ENCODE measurements at regions not wholly inside any gene's neighbourhood (a gene's known extent, or its start where the extent isn't known, plus 50 kb on each side); places are given as distances from the start of the nearest gene placed in this dataset.

DNA sequence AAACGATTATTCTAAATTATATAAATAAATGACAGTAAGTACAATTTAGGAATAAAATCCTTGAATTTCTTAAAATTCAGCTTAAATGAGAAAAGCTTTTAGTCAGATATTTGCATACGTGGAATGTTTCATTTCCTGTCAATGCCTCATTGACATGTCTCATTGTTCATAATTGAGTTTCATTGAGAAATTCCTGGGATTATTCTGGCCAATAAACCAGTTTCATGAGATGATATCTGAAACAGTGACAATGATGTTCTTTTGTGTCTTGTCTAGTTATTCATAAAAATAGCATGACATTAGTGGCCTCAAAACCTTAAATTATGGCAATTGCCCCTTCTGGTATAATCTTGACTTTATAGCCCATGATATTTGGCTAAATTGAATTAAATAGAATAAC is 95.8 kb downstream of the DKK1 start:
- Histone ChIP-seq H3K4me2 (ENCODE audit: control insufficient read depth, extremely low read depth, insufficient read depth, low read depth, low read length) (no peak overlapping the region), H3K36me3 (ENCODE audit: control insufficient read depth in 2 of 2, extremely low read depth in 1 of 2, insufficient read depth in 2 of 2, low read length in 2 of 2) (no peaks in the 10 kb centered on the region), H3K79me2 (ENCODE audit: control insufficient read depth, insufficient read depth, low read length) (no peaks in the 10 kb centered on the region), H3K9me3 (ENCODE audit: control insufficient read depth, low read depth, low read length) (no peaks in the 10 kb centered on the region), H4K20me1 (ENCODE audit: control insufficient read depth, extremely low read depth, insufficient read depth, low read length) (no peaks in the 10 kb centered on the region), H3K27me3 (ENCODE audit: control insufficient read depth, extremely low read depth, insufficient read depth, low read length) (no peaks in the 10 kb centered on the region), H3K4me3 (ENCODE audit: control insufficient read depth in 2 of 3, extremely low read depth in 1 of 3, insufficient read depth in 2 of 3, low read depth in 1 of 3, low read length in 3 of 3) (no peak overlapping the region), H3K9ac (ENCODE audit: control insufficient read depth, extremely low read depth, insufficient read depth, low read length) (no peak overlapping the region), H3K9me1 (ENCODE audit: control insufficient read depth, extremely low read depth, insufficient read depth, low read length) (no peaks in the 10 kb centered on the region), H2AFZ (ENCODE audit: control insufficient read depth, low read length) (no peak overlapping the region), H3K4me1 (ENCODE audit: control insufficient read depth, extremely low read depth, insufficient read depth, low read length) (peaks cover 5% of the 10 kb centered on the region), H3K27ac (ENCODE audit: control insufficient read depth, insufficient read depth, low read length) (no peak overlapping the region)
- no peak for FAIRE-seq
- dilution Hi-C loops (cut with MboI; ENCODE audit: extremely low pct_ligation_motif_present, low sequenced_read_pairs), result no loop called here
- no peak for DNase-seq (ENCODE audit: low read depth, low spot score)
- TF ChIP-seq, protein P1, sequence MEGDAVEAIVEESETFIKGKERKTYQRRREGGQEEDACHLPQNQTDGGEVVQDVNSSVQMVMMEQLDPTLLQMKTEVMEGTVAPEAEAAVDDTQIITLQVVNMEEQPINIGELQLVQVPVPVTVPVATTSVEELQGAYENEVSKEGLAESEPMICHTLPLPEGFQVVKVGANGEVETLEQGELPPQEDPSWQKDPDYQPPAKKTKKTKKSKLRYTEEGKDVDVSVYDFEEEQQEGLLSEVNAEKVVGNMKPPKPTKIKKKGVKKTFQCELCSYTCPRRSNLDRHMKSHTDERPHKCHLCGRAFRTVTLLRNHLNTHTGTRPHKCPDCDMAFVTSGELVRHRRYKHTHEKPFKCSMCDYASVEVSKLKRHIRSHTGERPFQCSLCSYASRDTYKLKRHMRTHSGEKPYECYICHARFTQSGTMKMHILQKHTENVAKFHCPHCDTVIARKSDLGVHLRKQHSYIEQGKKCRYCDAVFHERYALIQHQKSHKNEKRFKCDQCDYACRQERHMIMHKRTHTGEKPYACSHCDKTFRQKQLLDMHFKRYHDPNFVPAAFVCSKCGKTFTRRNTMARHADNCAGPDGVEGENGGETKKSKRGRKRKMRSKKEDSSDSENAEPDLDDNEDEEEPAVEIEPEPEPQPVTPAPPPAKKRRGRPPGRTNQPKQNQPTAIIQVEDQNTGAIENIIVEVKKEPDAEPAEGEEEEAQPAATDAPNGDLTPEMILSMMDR (optimal IDR thresholded peaks at IDR 0.05 in 1 of 3, IDR thresholded peaks at IDR 0.05 in 1 of 3, conservative IDR thresholded peaks at IDR 0.05 in 1 of 3; ENCODE audit: extremely low read depth in 1 of 3, insufficient read depth in 2 of 3, low read length in 3 of 3), result no peak
- TF ChIP-seq EZH2 (IDR thresholded peaks at IDR 0.05; ENCODE audit: low read length), result no peak

DNA sequence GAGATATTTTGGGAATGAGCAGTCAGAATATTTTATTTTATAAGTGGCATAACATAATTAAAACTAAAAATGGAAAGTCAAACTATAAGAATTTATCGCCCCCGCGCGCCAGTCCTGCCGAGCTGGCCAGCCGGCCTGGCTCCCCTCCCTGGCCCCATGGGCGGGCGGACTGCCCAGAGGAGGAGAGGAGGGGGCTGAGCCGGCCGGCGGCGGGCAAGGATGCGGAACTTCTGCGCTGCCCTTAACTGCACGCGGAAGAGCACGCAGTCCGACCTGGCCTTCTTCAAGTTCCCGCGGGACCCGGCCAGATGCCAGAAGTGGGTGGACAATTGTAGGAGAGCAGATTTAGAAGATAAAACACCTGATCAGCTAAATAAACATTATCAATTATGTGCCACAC is 96.8 kb downstream of the DKK1 start:
- no peaks in the 10 kb centered on the region for H3K36me3 ChIP-seq (ENCODE audit: control insufficient read depth in 2 of 2, extremely low read depth in 1 of 2, insufficient read depth in 2 of 2, low read length in 2 of 2)
- FAIRE-seq (no peak), DNase-seq (ENCODE audit: low read depth, low spot score) (no peak)
- no peaks in the 10 kb centered on the region for H4K20me1 ChIP-seq (ENCODE audit: control insufficient read depth, extremely low read depth, insufficient read depth, low read length)
- dilution Hi-C loops (cut with MboI; ENCODE audit: extremely low pct_ligation_motif_present, low sequenced_read_pairs), result no loop called here
- H3K4me1 ChIP-seq (ENCODE audit: control insufficient read depth, extremely low read depth, insufficient read depth, low read length), result peaks cover 5% of the 10 kb centered on the region
- no peak overlapping the region for H3K4me3 ChIP-seq (ENCODE audit: control insufficient read depth in 2 of 3, extremely low read depth in 1 of 3, insufficient read depth in 2 of 3, low read depth in 1 of 3, low read length in 3 of 3)
- no peak overlapping the region for H2AFZ ChIP-seq (ENCODE audit: control insufficient read depth, low read length)
- no peak overlapping the region for H3K27ac ChIP-seq (ENCODE audit: control insufficient read depth, insufficient read depth, low read length)
- no peaks in the 10 kb centered on the region for H3K9me1 ChIP-seq (ENCODE audit: control insufficient read depth, extremely low read depth, insufficient read depth, low read length)
- H3K27me3 ChIP-seq (ENCODE audit: control insufficient read depth, extremely low read depth, insufficient read depth, low read length), result no peaks in the 10 kb centered on the region
- no peak overlapping the region for H3K9ac ChIP-seq (ENCODE audit: control insufficient read depth, extremely low read depth, insufficient read depth, low read length)
- H3K79me2 ChIP-seq (ENCODE audit: control insufficient read depth, insufficient read depth, low read length), result no peaks in the 10 kb centered on the region
- TF ChIP-seq, protein P1 (optimal IDR thresholded peaks at IDR 0.05 in 1 of 3, IDR thresholded peaks at IDR 0.05 in 1 of 3, conservative IDR thresholded peaks at IDR 0.05 in 1 of 3; ENCODE audit: extremely low read depth in 1 of 3, insufficient read depth in 2 of 3, low read length in 3 of 3), result no peak
- TF ChIP-seq EZH2 (IDR thresholded peaks at IDR 0.05; ENCODE audit: low read length), result no peak
- no peak overlapping the region for H3K4me2 ChIP-seq (ENCODE audit: control insufficient read depth, extremely low read depth, insufficient read depth, low read depth, low read length)
- no peaks in the 10 kb centered on the region for H3K9me3 ChIP-seq (ENCODE audit: control insufficient read depth, low read depth, low read length)

All from keratinocyte (primary cell).